Keratinocyte (primary cell): ENCODE measurements at regions not wholly inside any gene's neighbourhood (a gene's known extent, or its start where the extent isn't known, plus 50 kb on each side); places are given as distances from the start of the nearest gene placed in this dataset.

Experiments
- DNase-seq: peaks from one replicate; pipeline ENCODE4 v3.0.0-alpha.2; 2011; ENCODE audit warnings: low read depth, missing footprints, low spot score
- FAIRE-seq: peaks from 2 replicates; lab custom pipeline; 2011; peaks lifted over from hg19 to GRCh38; lab: Jason Lieb, UNC
- H2AFZ ChIP-seq: 2 replicates; pipeline ENCODE4 v1.6.0; 2012; ENCODE audit warnings: low read length, control low read depth, inconsistent platforms; ENCODE audit not compliant: control insufficient read depth
- H3K27ac ChIP-seq: 2 replicates; pipeline ENCODE4 v1.5.1; 2011; ENCODE audit warnings: low read length; ENCODE audit not compliant: control insufficient read depth, insufficient read depth
- H3K27me3 ChIP-seq: 3 replicates; pipeline ENCODE4 v1.6.0; 2011; ENCODE audit warnings: low read length; ENCODE audit not compliant: control insufficient read depth, insufficient read depth; ENCODE audit errors: extremely low read depth
- H3K36me3 ChIP-seq, 2 experiments: 2 replicates in 1 of 2; 3 replicates in 1 of 2; pipeline ENCODE4 v1.5.1; 2011; ENCODE audit warnings: low read length in 2 of 2, mild to moderate bottlenecking in 1 of 2; ENCODE audit not compliant: control insufficient read depth in 2 of 2, insufficient read depth in 2 of 2; ENCODE audit errors: extremely low read depth in 1 of 2
- H3K4me1 ChIP-seq: 3 replicates; pipeline ENCODE4 v1.5.1; 2011; ENCODE audit warnings: low read length; ENCODE audit not compliant: control insufficient read depth, insufficient read depth; ENCODE audit errors: extremely low read depth
- H3K4me2 ChIP-seq: 3 replicates; pipeline ENCODE4 v1.6.0; 2011; ENCODE audit warnings: low read depth, low read length; ENCODE audit not compliant: control insufficient read depth, insufficient read depth; ENCODE audit errors: extremely low read depth
- H3K4me3 ChIP-seq, 3 experiments: fragments of 200-600 bp in 1 of 3; sonication (generic) in 1 of 3; 2 replicates in 2 of 3; 3 replicates in 1 of 3; pipeline ENCODE4 v1.5.1; 2011 to 2016; ENCODE audit warnings: low read length in 3 of 3, mild to moderate bottlenecking in 3 of 3, control low read depth in 2 of 3, inconsistent platforms in 1 of 3, low read depth in 1 of 3, mixed read lengths in 1 of 3, mixed run types in 1 of 3, moderate library complexity in 1 of 3; ENCODE audit not compliant: control insufficient read depth in 2 of 3, insufficient read depth in 2 of 3; ENCODE audit errors: extremely low read depth in 1 of 3
- H3K79me2 ChIP-seq: 2 replicates; pipeline ENCODE4 v1.6.0; 2012; ENCODE audit warnings: low read length; ENCODE audit not compliant: control insufficient read depth, insufficient read depth
- H3K9ac ChIP-seq: 3 replicates; pipeline ENCODE4 v1.6.0; 2011; ENCODE audit warnings: low read length; ENCODE audit not compliant: control insufficient read depth, insufficient read depth; ENCODE audit errors: extremely low read depth
- H3K9me1 ChIP-seq: 3 replicates; pipeline ENCODE4 v1.6.0; 2011; ENCODE audit warnings: low read length; ENCODE audit not compliant: control insufficient read depth, insufficient read depth; ENCODE audit errors: extremely low read depth
- H3K9me3 ChIP-seq: 2 replicates; pipeline ENCODE4 v1.5.1; 2012; ENCODE audit warnings: low read depth, low read length; ENCODE audit not compliant: control insufficient read depth
- H4K20me1 ChIP-seq: 3 replicates; pipeline ENCODE4 v1.6.0; 2011; ENCODE audit warnings: low read length; ENCODE audit not compliant: control insufficient read depth, insufficient read depth; ENCODE audit errors: extremely low read depth
- EZH2 ChIP-seq: IDR thresholded peaks from one replicate; pipeline ENCODE4 v1.6.1; 2012; ENCODE audit warnings: inconsistent platforms, mild to moderate bottlenecking, low read length, moderate library complexity
- dilution Hi-C: fragments of 300-500 bp; cut with MboI; formaldehyde crosslinking; loops from one replicate; pipeline ENCODE4 v1.7.0; 2020; ENCODE audit warnings: low sequenced_read_pairs; ENCODE audit not compliant: extremely low pct_ligation_motif_present
- TF ChIP-seq, protein P1 (sequence below), 3 experiments: IDR thresholded peaks in 1 of 3; conservative IDR thresholded peaks in 1 of 3; optimal IDR thresholded peaks in 1 of 3; 2 replicates in 2 of 3; 3 replicates in 1 of 3; pipeline versions ENCODE3 to v1.5.1; 2011; ENCODE audit warnings: low read length in 3 of 3, mild to moderate bottlenecking in 3 of 3, moderate library complexity in 2 of 3, control low read depth in 1 of 3, inconsistent platforms in 1 of 3; ENCODE audit not compliant: insufficient read depth in 2 of 3; ENCODE audit errors: extremely low read depth in 1 of 3

DNA sequence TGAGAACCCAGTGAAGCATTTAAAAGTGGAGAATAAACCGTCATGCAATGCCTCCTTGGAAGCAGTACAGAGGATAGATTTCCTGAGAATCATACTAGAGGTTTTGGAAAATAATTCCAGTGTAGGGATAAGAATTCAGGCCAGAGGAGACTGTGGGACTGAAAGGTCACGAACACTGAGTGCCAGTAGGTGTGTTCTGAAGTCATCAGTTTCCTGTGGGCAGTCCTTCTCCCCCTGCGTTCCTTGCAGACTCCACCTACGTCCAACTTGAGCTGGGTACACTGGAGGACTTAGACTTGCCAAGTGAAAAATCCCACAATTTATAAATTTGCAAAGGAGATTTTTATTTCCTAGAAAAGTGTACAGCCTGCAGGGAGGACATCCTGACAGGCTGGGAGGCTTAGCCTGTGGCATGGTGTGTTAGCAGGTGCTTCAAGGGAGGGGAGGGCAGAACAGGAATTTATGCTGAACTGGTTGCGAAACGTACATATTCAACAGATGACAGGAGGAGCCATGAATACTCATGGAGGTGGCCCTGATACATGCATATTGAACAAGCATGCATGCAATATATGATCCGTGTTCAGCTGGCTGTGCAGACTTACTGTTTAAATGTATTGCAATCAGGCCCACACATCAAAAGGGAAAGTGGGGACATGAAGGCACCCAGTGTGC, 72.9 kb upstream of the POM121L12 start:
- no peaks in the 10 kb centered on the region for H3K36me3 ChIP-seq
- DNase-seq (no peak), FAIRE-seq (no peak)
- no peaks in the 10 kb centered on the region for H3K4me1 ChIP-seq
- H3K9me1 ChIP-seq = no peaks in the 10 kb centered on the region
- no peak overlapping the region for H3K4me3 ChIP-seq
- H3K4me2 ChIP-seq = no peak overlapping the region
- H3K9me3 ChIP-seq = no peaks in the 10 kb centered on the region
- H3K9ac ChIP-seq = no peak overlapping the region
- dilution Hi-C loops = no loop called here
- no peaks in the 10 kb centered on the region for H4K20me1 ChIP-seq
- H3K27ac ChIP-seq = no peak overlapping the region
- no peak overlapping the region for H2AFZ ChIP-seq
- TF ChIP-seq EZH2 = no peak
- TF ChIP-seq, protein P1, sequence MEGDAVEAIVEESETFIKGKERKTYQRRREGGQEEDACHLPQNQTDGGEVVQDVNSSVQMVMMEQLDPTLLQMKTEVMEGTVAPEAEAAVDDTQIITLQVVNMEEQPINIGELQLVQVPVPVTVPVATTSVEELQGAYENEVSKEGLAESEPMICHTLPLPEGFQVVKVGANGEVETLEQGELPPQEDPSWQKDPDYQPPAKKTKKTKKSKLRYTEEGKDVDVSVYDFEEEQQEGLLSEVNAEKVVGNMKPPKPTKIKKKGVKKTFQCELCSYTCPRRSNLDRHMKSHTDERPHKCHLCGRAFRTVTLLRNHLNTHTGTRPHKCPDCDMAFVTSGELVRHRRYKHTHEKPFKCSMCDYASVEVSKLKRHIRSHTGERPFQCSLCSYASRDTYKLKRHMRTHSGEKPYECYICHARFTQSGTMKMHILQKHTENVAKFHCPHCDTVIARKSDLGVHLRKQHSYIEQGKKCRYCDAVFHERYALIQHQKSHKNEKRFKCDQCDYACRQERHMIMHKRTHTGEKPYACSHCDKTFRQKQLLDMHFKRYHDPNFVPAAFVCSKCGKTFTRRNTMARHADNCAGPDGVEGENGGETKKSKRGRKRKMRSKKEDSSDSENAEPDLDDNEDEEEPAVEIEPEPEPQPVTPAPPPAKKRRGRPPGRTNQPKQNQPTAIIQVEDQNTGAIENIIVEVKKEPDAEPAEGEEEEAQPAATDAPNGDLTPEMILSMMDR (optimal IDR thresholded peaks at IDR 0.05 in 1 of 3, IDR thresholded peaks at IDR 0.05 in 1 of 3, conservative IDR thresholded peaks at IDR 0.05 in 1 of 3; ENCODE audit: extremely low read depth in 1 of 3, insufficient read depth in 2 of 3, low read length in 3 of 3) = no peak
- no peaks in the 10 kb centered on the region for H3K79me2 ChIP-seq
- no peaks in the 10 kb centered on the region for H3K27me3 ChIP-seq

DNA sequence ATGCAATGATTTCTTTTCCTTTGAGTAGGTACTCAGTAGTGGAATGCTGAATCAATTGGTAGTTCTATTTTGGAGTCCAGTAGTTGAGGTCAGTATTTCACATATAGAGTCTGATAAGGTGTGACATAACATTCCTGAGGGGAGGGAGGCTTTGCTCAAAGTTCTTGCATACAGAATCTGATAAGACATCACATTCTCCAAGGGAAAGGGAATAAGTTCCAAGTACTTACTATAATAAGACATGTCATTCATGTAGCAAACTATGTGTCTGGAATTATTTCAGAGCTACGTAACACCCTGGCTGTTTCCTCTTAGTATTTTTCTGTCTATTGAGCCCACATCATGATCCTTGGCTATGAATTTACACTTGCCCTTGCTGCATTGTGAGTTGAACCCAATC, 74.3 kb upstream of the POM121L12 start:
- Histone ChIP-seq H3K27ac (no peak overlapping the region), H3K4me2 (no peak overlapping the region), H3K4me3 (no peak overlapping the region), H3K9ac (no peak overlapping the region), H3K36me3 (no peaks in the 10 kb centered on the region), H3K9me3 (no peaks in the 10 kb centered on the region), H4K20me1 (no peaks in the 10 kb centered on the region), H3K4me1 (no peaks in the 10 kb centered on the region), H3K27me3 (no peaks in the 10 kb centered on the region), H2AFZ (no peak overlapping the region), H3K9me1 (no peaks in the 10 kb centered on the region), H3K79me2 (no peaks in the 10 kb centered on the region)
- no peak for FAIRE-seq
- DNase-seq = no peak
- dilution Hi-C loops = no loop called here
- TF ChIP-seq, protein P1 (optimal IDR thresholded peaks at IDR 0.05 in 1 of 3, IDR thresholded peaks at IDR 0.05 in 1 of 3, conservative IDR thresholded peaks at IDR 0.05 in 1 of 3; ENCODE audit: extremely low read depth in 1 of 3, insufficient read depth in 2 of 3, low read length in 3 of 3) = no peak
- TF ChIP-seq EZH2 = no peak
